Heart right ventricle (tissue), 16 donors: ENCODE measurements at regions not wholly inside any gene's neighbourhood (a gene's known extent, or its start where the extent isn't known, plus 50 kb on each side); places are given as distances from the start of the nearest gene placed in this dataset.
A peak's percentile ranks its signal among the peaks of the same experiment; 100 is the strongest.
"Not testable (repeated sequence)": the region's sequence is repeated elsewhere in the genome, so short reads cannot be mapped to it uniquely, and the experiment has no call there.

Experiments
- ATAC-seq, 8 donors: fragments of 200-7000 bp; cut with Tn5 transposase; one replicate each; pipeline ENCODE4 v1.9.1; 2020; ENCODE audit warnings: mild to moderate bottlenecking in 8 of 8, moderate library complexity in 8 of 8, moderate number of reproducible peaks in 1 of 8
- DNase-seq, 2 donors: peaks; one replicate each; pipeline ENCODE4 v3.0.0-alpha.2; 2020
- H3K27ac ChIP-seq, 10 donors: fragments of 200-600 bp; sonication (generic) in 2 of 10; one replicate each; pipeline versions ENCODE4 v1.5.0 to v1.8.0; 2020 to 2022; ENCODE audit warnings: mild to moderate bottlenecking in 3 of 10
- H3K27me3 ChIP-seq, 7 donors: fragments of 200-600 bp; one replicate each; pipeline ENCODE4 v1.8.0; 2021 to 2022; ENCODE audit warnings: mild to moderate bottlenecking in 2 of 7
- H3K36me3 ChIP-seq, 9 donors: fragments of 200-600 bp; sonication (generic) in 1 of 9; one replicate each; pipeline versions ENCODE4 v1.5.0 to v1.8.0; 2020 to 2022; ENCODE audit warnings: mild to moderate bottlenecking in 2 of 9
- H3K4me1 ChIP-seq, 9 donors: fragments of 200-600 bp; sonication (generic) in 1 of 9; one replicate each; pipeline versions ENCODE4 v1.5.0 to v1.8.0; 2020 to 2022; ENCODE audit warnings: mild to moderate bottlenecking in 4 of 9
- H3K4me3 ChIP-seq, 10 donors: fragments of 200-600 bp; sonication (generic) in 2 of 10; one replicate each; pipeline versions ENCODE4 v1.5.0 to v1.8.0; 2020 to 2022; ENCODE audit warnings: mild to moderate bottlenecking in 7 of 10, moderate library complexity in 2 of 10
- H3K9me3 ChIP-seq, 11 donors: fragments of 200-600 bp in 10 of 11; sonication (generic) in 2 of 11; one replicate each; pipeline versions ENCODE4 v1.5.0 to v1.8.0; 2013 to 2022; ENCODE audit warnings: mild to moderate bottlenecking in 2 of 11, control low read depth in 1 of 11, moderate library complexity in 1 of 11
- WGBS, 2 donors: extraction: QIAGEN DNeasy Blood & Tissue Kit; methylation state at CpG; one replicate each; pipeline ENCODE4 v1.1.7; 2013; ENCODE audit warnings: inconsistent platforms in 1 of 2; 5-methylcytosine and 5-hydroxymethylcytosine counted together
- intact Hi-C, 10 donors: fragments of 100-400 bp; cut with DNase I; formaldehyde crosslinking; loops; one replicate each; pipeline versions ENCODE4 v1.11.1 to v1.14.2; 2022
- donor health status: Arrhythmogenic right ventricular cardiomyopathy.
- donor health status: ischemic (EF 13 %, LVEDD 7.1; RV severe dilation, severe dysfunction).
- donor health status: healthy with polysubstance abuse.
- donor health status: DM: no; HTN: yes; CAD: no.
- donor health status: DM: no; HTN: no; CAD: no.
- donor health status: ischemic (EF 25% LVEDD 6.9; RV normal size, moderate dysfunction).
- donor health status: ischemic (EF 25% LVEDD 5.7; RV mildly dilated, moderate dysfunction).
- donor health status: healthy.
- donor health status: DM: yes; HTN: yes; CAD: no.
- donor health status: Ischemic cardiomyopathy.
- donor health status: ischemic (EF 35%, LVEDD 5.7; RV mildly dilated, moderate dysfunction).
- donor health status: nonischemic (EF 11% LVEDD 7.7; RV severe dilation, severe dysfunction).
- donor health status: DM: yes; HTN: yes; CAD: no.
- donor health status: PGD.
- donor health status: ischemic (EF 29% LVEDD 5.4; RV normal size, mild dysfunction).
- donor health status: nonischemic (EF 23%, LVEDD 6.1; RV moderate dilation, normal function).

GRCh38 chr2:87524619-87525188 is 223.2 kb upstream of the PLGLB2 start:
- ATAC-seq, H3K36me3 ChIP-seq, H3K4me1 ChIP-seq, DNase-seq, intact Hi-C loops, H3K4me3 ChIP-seq, H3K27me3 ChIP-seq, H3K9me3 ChIP-seq: not testable (repeated sequence)
- 97 to 99% methylated on average over 5 of the region's 5 CpGs for WGBS, 2 donors
- H3K27ac ChIP-seq = peak overlapping the region in 1 of 10 donors; percentile 20

- peak overlapping the region in 1 of 10 donors; percentile 20 for H3K27ac ChIP-seq
- H3K4me3 ChIP-seq, H3K4me1 ChIP-seq, H3K27me3 ChIP-seq, ATAC-seq, H3K36me3 ChIP-seq, H3K9me3 ChIP-seq, intact Hi-C loops, DNase-seq: not testable (repeated sequence)
- WGBS, 2 donors = 75 to 79% methylated on average over 3 to 4 of the region's 5 CpGs
Observed at GRCh38 chr2:87525497-87525991, 222.3 kb upstream of the PLGLB2 start.

GRCh38 chr2:87526258-87526657 is 221.6 kb upstream of the PLGLB2 start:
- H3K36me3 ChIP-seq, H3K9me3 ChIP-seq, H3K4me1 ChIP-seq, intact Hi-C loops, H3K4me3 ChIP-seq, H3K27me3 ChIP-seq, ATAC-seq, DNase-seq, H3K27ac ChIP-seq: not testable (repeated sequence)
- 96 to 100% methylated on average over 1 to 3 of the region's 5 CpGs for WGBS, 2 donors

GRCh38 chr2:87531968-87532715 is 215.7 kb upstream of the PLGLB2 start:
- DNase-seq, intact Hi-C loops, H3K9me3 ChIP-seq, H3K36me3 ChIP-seq, H3K4me3 ChIP-seq, ATAC-seq, H3K27me3 ChIP-seq, H3K4me1 ChIP-seq, H3K27ac ChIP-seq: not testable (repeated sequence)
- whole genome bisulfite sequencing, 2 donors = 41 to 80% methylated on average over 4 to 5 of the region's 7 CpGs

GRCh38 chr2:87533390-87534272 is 214.3 kb upstream of the PLGLB2 start:
- ATAC-seq, H3K9me3 ChIP-seq, H3K27me3 ChIP-seq, H3K4me1 ChIP-seq, DNase-seq, H3K36me3 ChIP-seq, H3K4me3 ChIP-seq, intact Hi-C loops: not testable (repeated sequence)
- WGBS, 2 donors = 56 to 66% methylated on average over 5 to 7 of the region's 9 CpGs
- H3K27ac ChIP-seq = peak overlapping the region in 1 of 10 donors; percentile 50

GRCh38 chr2:87534273-87534889 is 213.5 kb upstream of the PLGLB2 start:
- H3K27ac ChIP-seq, intact Hi-C loops, DNase-seq, H3K27me3 ChIP-seq, H3K9me3 ChIP-seq, H3K36me3 ChIP-seq, H3K4me3 ChIP-seq, H3K4me1 ChIP-seq: not testable (repeated sequence)
- WGBS, 2 donors = 85% methylated on average over 3 of the region's 14 CpGs; no CpG with 5 or more reads in 1 of the 2 donors
- peak in 1 of 8 donors; percentile 12 for ATAC-seq

- H3K27ac ChIP-seq, ATAC-seq, H3K4me1 ChIP-seq, H3K9me3 ChIP-seq, H3K36me3 ChIP-seq, H3K27me3 ChIP-seq, H3K4me3 ChIP-seq, intact Hi-C loops, DNase-seq: not testable (repeated sequence)
- WGBS, 2 donors = 73 to 100% methylated on average over 2 to 5 of the region's 5 CpGs
Observed at GRCh38 chr2:87536427-87536826, 211.5 kb upstream of the PLGLB2 start.

- H3K27ac ChIP-seq, H3K4me1 ChIP-seq, H3K4me3 ChIP-seq, H3K27me3 ChIP-seq, H3K36me3 ChIP-seq, intact Hi-C loops, ATAC-seq, DNase-seq, H3K9me3 ChIP-seq: not testable (repeated sequence)
- WGBS, 2 donors = 82 to 91% methylated on average over 4 to 8 of the region's 8 CpGs
Observed at GRCh38 chr2:87537251-87537671, 210.6 kb upstream of the PLGLB2 start.

- H3K27ac ChIP-seq, H3K27me3 ChIP-seq, ATAC-seq, H3K4me1 ChIP-seq, H3K9me3 ChIP-seq, DNase-seq, H3K4me3 ChIP-seq, intact Hi-C loops, H3K36me3 ChIP-seq: not testable (repeated sequence)
- 62 to 73% methylated on average over 3 to 4 of the region's 12 CpGs for WGBS, 2 donors
Observed at GRCh38 chr2:87538268-87538667, 209.6 kb upstream of the PLGLB2 start.

- H3K36me3 ChIP-seq, intact Hi-C loops, DNase-seq, H3K9me3 ChIP-seq, H3K4me3 ChIP-seq, H3K27me3 ChIP-seq, H3K4me1 ChIP-seq, H3K27ac ChIP-seq: not testable (repeated sequence)
- peak in 4 of 8 donors; percentile 21 to 59 (median 50) for ATAC-seq
- WGBS, 2 donors = 92 to 96% methylated on average over 10 to 11 of the region's 15 CpGs
Observed at GRCh38 chr2:87539151-87539943, 208.5 kb upstream of the PLGLB2 start.
